ENCODE measurements at regions not wholly inside any gene's neighbourhood (a gene's known extent, or its start where the extent isn't known, plus 50 kb on each side); places are given as distances from the start of the nearest gene placed in this dataset.

DNA sequence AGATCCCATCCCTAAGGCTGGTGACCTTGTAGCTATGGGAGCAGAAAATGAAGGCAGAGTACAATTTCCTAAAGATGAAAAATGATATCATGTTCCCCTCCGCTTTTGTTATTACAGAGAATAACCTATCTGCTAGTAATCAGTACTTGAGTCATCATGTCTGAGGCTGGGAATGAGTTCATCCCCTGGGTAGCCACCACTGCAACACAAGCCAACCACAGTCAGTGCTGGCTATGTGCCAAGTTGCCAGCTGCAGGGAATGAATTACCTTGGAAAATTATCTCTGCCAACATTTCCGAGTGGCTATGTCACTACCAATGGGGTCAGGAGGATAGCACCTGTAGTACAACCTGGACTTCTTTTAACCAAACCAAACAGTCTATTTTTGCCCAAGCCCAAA is 1094.7 kb upstream of the DDX18 start:
- Histone ChIP-seq H3K4me1 (ENCODE audit: control insufficient read depth in 1 of 2, insufficient read depth in 2 of 2, low read length in 2 of 2) (no peaks in the 10 kb centered on the region), H3K27ac (ENCODE audit: low read depth, low read length) (no peak overlapping the region), H3K4me3 (replicated peaks in 1 of 2; ENCODE audit: low read depth in 1 of 2, low read length in 2 of 2) (no peak overlapping the region), H3K4me2 (ENCODE audit: low read length) (no peak overlapping the region), H3K79me2 (ENCODE audit: insufficient read depth, low read length) (no peaks in the 10 kb centered on the region), H2AFZ (ENCODE audit: low read depth, low read length, poor library complexity, severe bottlenecking) (no peak overlapping the region), H3K9me3 (ENCODE audit: control insufficient read depth in 1 of 2, insufficient read depth in 1 of 2, low read depth in 1 of 2, low read length in 2 of 2) (peaks cover 10 to 11% of the 10 kb centered on the region in 2 experiments; a peak in 2 of 4 replicates), H4K20me1 (ENCODE audit: insufficient read depth) (no peaks in the 10 kb centered on the region), H3K9ac (ENCODE audit: low read length) (no peak overlapping the region), H3K9me2 (ENCODE audit: insufficient read depth) (no peaks in the 10 kb centered on the region), H3K36me3 (ENCODE audit: control insufficient read depth in 1 of 2, insufficient read depth in 2 of 2, low read length in 2 of 2) (no peaks in the 10 kb centered on the region), H3K27me3 (ENCODE audit: insufficient read depth, low read length) (no peaks in the 10 kb centered on the region)
- ChIA-PET RAD21 (ENCODE audit: low non-redundant PET in 1 of 2, low total read pairs in 2 of 2, uncharacterized antibody in 2 of 2, unreplicated experiment in 2 of 2) (no interaction called here), CTCF (no interaction called here), POLR2A (no interaction called here)
- no TSS peak for BruUV-seq (replicated peaks)
- DNase-seq (ENCODE audit: low read depth, low spot score) (no peak), ATAC-seq (no peak)
- TF ChIP-seq, protein P1, sequence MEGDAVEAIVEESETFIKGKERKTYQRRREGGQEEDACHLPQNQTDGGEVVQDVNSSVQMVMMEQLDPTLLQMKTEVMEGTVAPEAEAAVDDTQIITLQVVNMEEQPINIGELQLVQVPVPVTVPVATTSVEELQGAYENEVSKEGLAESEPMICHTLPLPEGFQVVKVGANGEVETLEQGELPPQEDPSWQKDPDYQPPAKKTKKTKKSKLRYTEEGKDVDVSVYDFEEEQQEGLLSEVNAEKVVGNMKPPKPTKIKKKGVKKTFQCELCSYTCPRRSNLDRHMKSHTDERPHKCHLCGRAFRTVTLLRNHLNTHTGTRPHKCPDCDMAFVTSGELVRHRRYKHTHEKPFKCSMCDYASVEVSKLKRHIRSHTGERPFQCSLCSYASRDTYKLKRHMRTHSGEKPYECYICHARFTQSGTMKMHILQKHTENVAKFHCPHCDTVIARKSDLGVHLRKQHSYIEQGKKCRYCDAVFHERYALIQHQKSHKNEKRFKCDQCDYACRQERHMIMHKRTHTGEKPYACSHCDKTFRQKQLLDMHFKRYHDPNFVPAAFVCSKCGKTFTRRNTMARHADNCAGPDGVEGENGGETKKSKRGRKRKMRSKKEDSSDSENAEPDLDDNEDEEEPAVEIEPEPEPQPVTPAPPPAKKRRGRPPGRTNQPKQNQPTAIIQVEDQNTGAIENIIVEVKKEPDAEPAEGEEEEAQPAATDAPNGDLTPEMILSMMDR (IDR thresholded peaks at IDR 0.05 in 2 of 3, conservative IDR thresholded peaks at IDR 0.05 in 1 of 3; ENCODE audit: borderline replicate concordance in 1 of 3, insufficient read depth in 1 of 3, low read depth in 2 of 3, low read length in 2 of 3), result no peak
- TF ChIP-seq SP1 (IDR thresholded peaks at IDR 0.05; ENCODE audit: low read depth) (no peak), POLR2A (IDR thresholded peaks at IDR 0.05; ENCODE audit: borderline replicate concordance, extremely low read depth, insufficient read depth, insufficient read length) (no peak), POLR2AphosphoS5 (IDR thresholded peaks at IDR 0.05; ENCODE audit: low read depth, low read length) (no peak), FOSL1 (IDR thresholded peaks at IDR 0.05; ENCODE audit: low read depth) (no peak), EZH2phosphoT487 (IDR thresholded peaks at IDR 0.05; ENCODE audit: borderline replicate concordance) (no peak), RAD21 (IDR thresholded peaks at IDR 0.05; ENCODE audit: low read depth) (no peak)
- TF ChIP-seq, protein P2, sequence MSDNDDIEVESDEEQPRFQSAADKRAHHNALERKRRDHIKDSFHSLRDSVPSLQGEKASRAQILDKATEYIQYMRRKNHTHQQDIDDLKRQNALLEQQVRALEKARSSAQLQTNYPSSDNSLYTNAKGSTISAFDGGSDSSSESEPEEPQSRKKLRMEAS (IDR thresholded peaks at IDR 0.05), result no peak
- TF ChIP-seq, protein P3, sequence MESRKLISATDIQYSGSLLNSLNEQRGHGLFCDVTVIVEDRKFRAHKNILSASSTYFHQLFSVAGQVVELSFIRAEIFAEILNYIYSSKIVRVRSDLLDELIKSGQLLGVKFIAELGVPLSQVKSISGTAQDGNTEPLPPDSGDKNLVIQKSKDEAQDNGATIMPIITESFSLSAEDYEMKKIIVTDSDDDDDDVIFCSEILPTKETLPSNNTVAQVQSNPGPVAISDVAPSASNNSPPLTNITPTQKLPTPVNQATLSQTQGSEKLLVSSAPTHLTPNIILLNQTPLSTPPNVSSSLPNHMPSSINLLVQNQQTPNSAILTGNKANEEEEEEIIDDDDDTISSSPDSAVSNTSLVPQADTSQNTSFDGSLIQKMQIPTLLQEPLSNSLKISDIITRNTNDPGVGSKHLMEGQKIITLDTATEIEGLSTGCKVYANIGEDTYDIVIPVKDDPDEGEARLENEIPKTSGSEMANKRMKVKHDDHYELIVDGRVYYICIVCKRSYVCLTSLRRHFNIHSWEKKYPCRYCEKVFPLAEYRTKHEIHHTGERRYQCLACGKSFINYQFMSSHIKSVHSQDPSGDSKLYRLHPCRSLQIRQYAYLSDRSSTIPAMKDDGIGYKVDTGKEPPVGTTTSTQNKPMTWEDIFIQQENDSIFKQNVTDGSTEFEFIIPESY (IDR thresholded peaks at IDR 0.05; ENCODE audit: extremely low read depth, insufficient replicate concordance, low read length), result no peak
- intact Hi-C loops (cut with micrococcal nuclease), result no loop called here
